GM12878 (cell line): ENCODE measurements at regions not wholly inside any gene's neighbourhood (a gene's known extent, or its start where the extent isn't known, plus 50 kb on each side); places are given as distances from the start of the nearest gene placed in this dataset.

Experiments used
- ATAC-seq: fragments of 200-7000 bp; cut with Tn5 transposase; 3 replicates; pipeline ENCODE4 v1.9.1; 2020; ENCODE audit warnings: mild to moderate bottlenecking, moderate library complexity
- BruUV-seq: library from RNA; stranded (reverse); fragments of 400-500 nt; replicated peaks from 2 replicates; lab custom pipeline; 2021; lab: Mats Ljungman, UMichigan
- CTCF ChIA-PET: fragments of 300-600 bp; sonication (Branson Sonifier 250); formaldehyde crosslinking; extraction: SDS; loops from one replicate; lab custom pipeline; 2021; ENCODE audit warnings: inconsistent platforms; lab: Yijun Ruan, JAX
- POLR2A ChIA-PET: fragments of 350-600 bp; formaldehyde crosslinking; extraction: SDS; loops from one replicate; lab custom pipeline; 2021; ENCODE audit warnings: inconsistent platforms; lab: Charles Lee
- RAD21 ChIA-PET: fragments of 300-600 bp; sonication (Branson Sonifier 250); formaldehyde crosslinking; loops from one replicate; lab custom pipeline; 2023; ENCODE audit warnings: antibody characterized with exemption; ENCODE audit not compliant: unreplicated experiment; lab: Charles Lee
- SMC1A ChIA-PET: fragments of 300-600 bp; sonication (Branson Sonifier 250); formaldehyde crosslinking; loops from one replicate; lab custom pipeline; 2023; ENCODE audit not compliant: unreplicated experiment, uncharacterized antibody; lab: Charles Lee
- DNase-seq: peaks from one replicate; pipeline ENCODE4 v3.0.0-alpha.2; 2011; ENCODE audit warnings: low read depth, low spot score
- FAIRE-seq: peaks from 3 replicates; lab custom pipeline; 2011; peaks lifted over from hg19 to GRCh38; lab: Jason Lieb, UNC
- H2AFZ ChIP-seq: 2 replicates; pipeline ENCODE4 v1.6.0; 2011; ENCODE audit warnings: low read depth, low read length, control low read depth; ENCODE audit not compliant: control insufficient read depth
- H3K27ac ChIP-seq: 2 replicates; pipeline ENCODE4 v1.5.1; 2011; ENCODE audit warnings: control low read depth; ENCODE audit not compliant: control insufficient read depth, insufficient read depth
- H3K27me3 ChIP-seq, 2 experiments: replicated peaks in 1 of 2; 2 replicates each; pipeline versions ENCODE4 v1.6.0 to v1.6.1; 2011; ENCODE audit warnings: low read length in 1 of 2; ENCODE audit not compliant: control insufficient read depth in 2 of 2, insufficient read depth in 2 of 2
- H3K36me3 ChIP-seq, 2 experiments: 2 replicates each; pipeline ENCODE4 v1.5.1; 2011; ENCODE audit warnings: low read length in 1 of 2; ENCODE audit not compliant: control insufficient read depth in 2 of 2, insufficient read depth in 2 of 2
- H3K4me1 ChIP-seq: 2 replicates; pipeline ENCODE4 v1.6.1; 2011; ENCODE audit warnings: mild to moderate bottlenecking, low read length, moderate library complexity, mixed read lengths; ENCODE audit not compliant: control insufficient read depth, insufficient read depth
- H3K4me2 ChIP-seq: 2 replicates; pipeline ENCODE4 v1.6.0; 2011; ENCODE audit warnings: control low read depth; ENCODE audit not compliant: control insufficient read depth, insufficient read depth
- H3K4me3 ChIP-seq: fragments of 200-600 bp; sonication (generic); 2 replicates; pipeline ENCODE4 v1.5.1; 2016
- H3K79me2 ChIP-seq: 2 replicates; pipeline ENCODE4 v1.6.0; 2011; ENCODE audit warnings: low read length; ENCODE audit not compliant: control insufficient read depth, insufficient read depth
- H3K9ac ChIP-seq: 2 replicates; pipeline ENCODE4 v1.8.0; 2011; ENCODE audit warnings: low read length, control low read depth, mixed read lengths; ENCODE audit not compliant: control insufficient read depth, insufficient read depth
- H3K9me3 ChIP-seq: replicated peaks from 3 replicates; pipeline ENCODE4 v1.5.1; 2011; ENCODE audit warnings: mild to moderate bottlenecking, low read length; ENCODE audit not compliant: control insufficient read depth, insufficient read depth
- H4K20me1 ChIP-seq: 2 replicates; pipeline ENCODE4 v1.6.0; 2011; ENCODE audit not compliant: control insufficient read depth, insufficient read depth
- BMI1 ChIP-seq: fragments of 450-650 bp; IDR thresholded peaks from 2 replicates; pipeline ENCODE4 v1.6.1; 2016; ENCODE audit warnings: mild to moderate bottlenecking, moderate library complexity, borderline replicate concordance
- CBX5 ChIP-seq: sonication (generic); IDR thresholded peaks from 2 replicates; pipeline ENCODE4 v1.6.1; 2016; ENCODE audit warnings: low read depth, moderate library complexity, mild to moderate bottlenecking, inconsistent platforms
- EP300 ChIP-seq, 2 experiments: fragments of 150-350 bp in 1 of 2; IDR thresholded peaks; 2 replicates each; pipeline ENCODE4 v1.6.1; 2011 to 2012; ENCODE audit warnings: low read depth in 2 of 2, low read length in 2 of 2, borderline replicate concordance in 1 of 2, improper control_type of control experiment in 1 of 2, inconsistent platforms in 1 of 2; ENCODE audit not compliant: control insufficient read depth in 1 of 2
- RAD51 ChIP-seq: fragments of 450-650 bp; IDR thresholded peaks from 2 replicates; pipeline ENCODE4 v1.6.1; 2016; ENCODE audit warnings: moderate library complexity, mild to moderate bottlenecking, inconsistent platforms
- SPI1 ChIP-seq: IDR thresholded peaks from 2 replicates; pipeline ENCODE4 v1.6.1; 2011; ENCODE audit warnings: low read depth, mild to moderate bottlenecking, low read length, moderate library complexity, borderline replicate concordance; ENCODE audit not compliant: insufficient read depth
- ZNF274 ChIP-seq: IDR thresholded peaks from one replicate; pipeline ENCODE4 v1.8.0; 2011; ENCODE audit not compliant: insufficient read length, insufficient read depth
- WGBS: methylation state at CpG from one replicate; pipeline ENCODE4 v1.1.6; 2016; ENCODE audit warnings: low lambda C conversion rate; ENCODE audit not compliant: insufficient replicate concordance, insufficient coverage; ENCODE audit errors: missing lambda C conversion rate; 5-methylcytosine and 5-hydroxymethylcytosine counted together
- in situ Hi-C: fragments of 300-500 bp; cut with MboI; formaldehyde crosslinking; loops from 9 replicates; pipeline ENCODE4 v1.14.3; 2018; ENCODE audit warnings: mixed read lengths
- intact Hi-C: fragments of 100-400 bp; cut with micrococcal nuclease; formaldehyde crosslinking; loops from one replicate; pipeline ENCODE4 v1.14.2; 2022; ENCODE audit not compliant: unreplicated experiment

DNA sequence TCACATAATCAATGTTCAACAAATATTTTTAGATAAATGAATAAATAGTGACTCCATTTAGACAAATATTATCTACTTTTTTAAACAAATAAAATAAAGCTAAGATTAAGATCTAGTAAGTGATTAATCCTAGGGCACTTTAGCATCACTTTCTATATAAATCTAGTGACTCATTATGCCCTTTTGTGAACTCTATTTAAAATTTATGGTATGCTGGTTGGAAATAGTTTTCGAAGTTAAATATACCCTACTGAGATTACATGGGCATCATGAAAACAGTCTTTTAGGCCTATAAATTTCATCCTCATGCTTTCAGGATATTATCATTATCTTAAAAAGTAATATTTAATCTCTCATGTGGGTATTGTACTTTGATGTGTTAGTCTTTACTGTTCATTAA is 140.4 kb upstream of the UFL1 start:
- TF ChIP-seq ZNF274 (no peak), SPI1 (no peak), EP300 (IDR thresholded peaks at IDR 0.05; ENCODE audit: borderline replicate concordance in 1 of 2, control insufficient read depth in 1 of 2, low read depth in 2 of 2, low read length in 2 of 2) (no peak), CBX5 (no peak)
- no peak overlapping the region for H3K4me2 ChIP-seq
- FAIRE-seq (no peak), DNase-seq (no peak), ATAC-seq (no peak)
- H2AFZ ChIP-seq, result no peak overlapping the region
- in situ Hi-C loops, result no loop called here
- no peak overlapping the region for H3K4me3 ChIP-seq
- H3K9me3 ChIP-seq, result no peaks in the 10 kb centered on the region
- 0% methylated on average over 1 of the region's 1 CpG for WGBS
- intact Hi-C loops, result no loop called here
- H3K27ac ChIP-seq, result no peak overlapping the region
- CTCF ChIA-PET, result no interaction called here
- BruUV-seq, result no TSS peak
- RAD21 ChIA-PET, result no interaction called here
- POLR2A ChIA-PET, result no interaction called here
- no peaks in the 10 kb centered on the region for H3K36me3 ChIP-seq
- H3K27me3 ChIP-seq, result no peaks in the 10 kb centered on the region
- H3K9ac ChIP-seq, result no peak overlapping the region
- no peaks in the 10 kb centered on the region for H4K20me1 ChIP-seq
- H3K4me1 ChIP-seq, result no peaks in the 10 kb centered on the region
- H3K79me2 ChIP-seq, result no peaks in the 10 kb centered on the region
- SMC1A ChIA-PET, result no interaction called here

DNA sequence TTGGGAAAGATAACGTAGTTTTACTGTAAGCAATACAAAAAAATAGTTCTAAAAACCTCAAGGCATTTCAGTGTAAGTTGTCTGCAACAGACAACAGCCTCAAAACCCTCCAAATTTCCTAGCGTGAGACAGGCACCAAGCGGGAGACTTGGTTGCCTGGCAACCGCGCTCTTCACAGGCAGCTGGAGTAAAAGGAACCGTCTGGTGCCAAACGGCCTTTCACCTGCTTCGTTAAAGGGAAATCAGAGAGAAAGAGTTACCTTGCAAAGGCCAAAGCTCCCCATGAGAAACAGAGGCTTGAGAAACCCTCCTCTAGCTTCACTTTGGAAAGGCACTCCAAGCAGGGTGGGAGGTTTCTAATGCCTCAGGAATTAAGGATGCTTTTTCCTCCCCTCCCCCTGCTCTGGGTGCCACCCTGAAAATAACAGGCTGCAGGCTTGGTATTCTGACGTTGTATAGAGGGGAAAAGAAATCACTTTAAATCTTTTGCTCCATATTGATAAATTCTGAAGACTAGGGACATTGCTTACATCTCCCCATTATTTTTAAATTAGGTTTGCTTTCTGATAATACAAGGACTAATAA is 129.7 kb upstream of the UFL1 start:
- no peaks in the 10 kb centered on the region for H4K20me1 ChIP-seq
- CTCF ChIA-PET, result interaction anchor here (0.7 kb wide), 1 partner anchor 61 kb away, joined by 3 read pairs; no protein-coding TSS in a partner anchor
- BruUV-seq, result no TSS peak
- no peaks in the 10 kb centered on the region for H3K36me3 ChIP-seq
- no peak for FAIRE-seq
- SMC1A ChIA-PET, result no interaction called here
- POLR2A ChIA-PET, result no interaction called here
- WGBS, result 8% methylated on average over 9 of the region's 9 CpGs
- TF ChIP-seq RAD51, result no peak
- TF ChIP-seq BMI1, result peak; percentile 47; the same call in 1 of the 2 replicates
- TF ChIP-seq, all 136 proteins: peak for 1
- ATAC-seq (peak; percentile 63), DNase-seq (no peak)
- Histone ChIP-seq H3K79me2 (no peaks in the 10 kb centered on the region), H3K4me1 (no peaks in the 10 kb centered on the region), H3K4me2 (no peak overlapping the region), H3K27me3 (no peaks in the 10 kb centered on the region), H3K9ac (no peak overlapping the region), H2AFZ (no peak overlapping the region), H3K4me3 (no peak overlapping the region), H3K27ac (no peak overlapping the region), H3K9me3 (no peaks in the 10 kb centered on the region)
- intact Hi-C loops (loop anchor here (5.0 kb wide), 1 partner anchor 665 kb away; no protein-coding TSS in a partner anchor), in situ Hi-C loops (no loop called here)
- RAD21 ChIA-PET, result no interaction called here
